Natural killer cell (primary cell): ENCODE measurements at regions not wholly inside any gene's neighbourhood (a gene's known extent, or its start where the extent isn't known, plus 50 kb on each side); places are given as distances from the start of the nearest gene placed in this dataset.

Source experiments
- ATAC-seq, 3 donors: fragments of 150-1000 bp in 2 of 3; fragments of 200-7000 bp in 1 of 3; cut with Tn5 transposase; 1 replicate in 1 of 3; 2 replicates in 2 of 3; pipeline ENCODE4 v1.10.0; 2021; ENCODE audit warnings: mild to moderate bottlenecking in 2 of 3, moderate library complexity in 2 of 3
- DNase-seq, 2 donors: peaks; one replicate each; pipeline versions ENCODE4 v3.0.0 to v3.0.0-alpha.2; 2013 to 2021; ENCODE audit warnings: mixed read lengths in 1 of 2
- H3K27ac ChIP-seq: one replicate; pipeline ENCODE4 v1.5.1; 2013; ENCODE audit warnings: mild to moderate bottlenecking, low read length
- H3K27me3 ChIP-seq: one replicate; pipeline ENCODE4 v1.6.1; 2013; ENCODE audit warnings: low read length; ENCODE audit not compliant: control insufficient read depth, insufficient read depth
- H3K36me3 ChIP-seq: one replicate; pipeline ENCODE4 v1.6.1; 2013; ENCODE audit warnings: low read length; ENCODE audit not compliant: control insufficient read depth, insufficient read depth
- H3K4me1 ChIP-seq: one replicate; pipeline ENCODE4 v1.6.1; 2013; ENCODE audit warnings: low read length; ENCODE audit not compliant: control insufficient read depth, insufficient read depth
- H3K4me3 ChIP-seq: one replicate; pipeline ENCODE4 v1.5.1; 2013; ENCODE audit warnings: low read length
- H3K9me3 ChIP-seq: one replicate; pipeline ENCODE4 v1.6.1; 2013; ENCODE audit warnings: low read length; ENCODE audit not compliant: control insufficient read depth, insufficient read depth
- H3K27ac Mint-ChIP-seq, 2 donors: one replicate each; pipeline ENCODE4 v1.8.0; 2022; ENCODE audit warnings: mild to moderate bottlenecking in 2 of 2, mixed read lengths in 2 of 2, moderate library complexity in 1 of 2
- H3K27me3 Mint-ChIP-seq, 2 donors: one replicate each; pipeline ENCODE4 v1.8.0; 2022; ENCODE audit warnings: low read depth in 2 of 2, mixed read lengths in 2 of 2
- H3K36me3 Mint-ChIP-seq: one replicate; pipeline ENCODE4 v1.8.0; 2022; ENCODE audit warnings: mixed read lengths
- H3K4me1 Mint-ChIP-seq, 2 donors: one replicate each; pipeline ENCODE4 v1.8.0; 2022; ENCODE audit warnings: mixed read lengths in 2 of 2
- H3K4me3 Mint-ChIP-seq: one replicate; pipeline ENCODE4 v1.8.0; 2022; ENCODE audit warnings: mild to moderate bottlenecking, moderate library complexity, mixed read lengths
- H3K9me3 Mint-ChIP-seq, 2 donors: one replicate each; pipeline ENCODE4 v1.8.0; 2022; ENCODE audit warnings: mixed read lengths in 2 of 2
- CTCF ChIP-seq: fragments of 200-600 bp; IDR thresholded peaks from one replicate; pipeline ENCODE4 v1.8.0; 2022; ENCODE audit warnings: antibody characterized with exemption
- WGBS: methylation state at CpG from one replicate; pipeline ENCODE4 v1.1.7; 2013; ENCODE audit warnings: missing lambda C conversion rate; ENCODE audit not compliant: insufficient coverage; 5-methylcytosine and 5-hydroxymethylcytosine counted together
- intact Hi-C: fragments of 100-400 bp; cut with micrococcal nuclease; formaldehyde crosslinking; loops from one replicate; pipeline ENCODE4 v1.14.2; 2022

- H3K27ac Mint-ChIP-seq: no peak overlapping the region
- WGBS: 61% methylated on average over 6 of the region's 6 CpGs
- ATAC-seq: no peak
- no peak for TF ChIP-seq CTCF
- Histone ChIP-seq H3K9me3 (no peaks in the 10 kb centered on the region), H3K4me1 (peaks cover 9% of the 10 kb centered on the region), H3K27ac (no peak overlapping the region), H3K36me3 (no peaks in the 10 kb centered on the region), H3K27me3 (no peaks in the 10 kb centered on the region), H3K4me3 (no peak overlapping the region)
- DNase-seq: no peak
- H3K36me3 Mint-ChIP-seq: no peaks in the 10 kb centered on the region
- H3K4me3 Mint-ChIP-seq: no peak overlapping the region
- peaks cover 12 to 17% of the 10 kb centered on the region in 2 donors for H3K4me1 Mint-ChIP-seq
- intact Hi-C loops: loop anchor here (5.0 kb wide), 1 partner anchor 293 kb away; no protein-coding TSS in a partner anchor
- peaks cover 7 to 10% of the 10 kb centered on the region in 2 donors for H3K27me3 Mint-ChIP-seq
- H3K9me3 Mint-ChIP-seq: no peaks in the 10 kb centered on the region
These were observed 68.5 kb upstream of the ARMC2 start for GRCh38 chr6:108779536-108780275.

- Mint-ChIP-seq H3K9me3 (no peaks in the 10 kb centered on the region), H3K4me3 (no peak overlapping the region), H3K27ac (no peak overlapping the region), H3K36me3 (no peaks in the 10 kb centered on the region), H3K4me1 (peaks cover 12 to 17% of the 10 kb centered on the region in 2 donors), H3K27me3 (peaks cover 8 to 10% of the 10 kb centered on the region in 2 donors)
- Histone ChIP-seq H3K27ac (no peak overlapping the region), H3K36me3 (no peaks in the 10 kb centered on the region), H3K9me3 (no peaks in the 10 kb centered on the region), H3K27me3 (no peaks in the 10 kb centered on the region), H3K4me1 (peaks cover 9% of the 10 kb centered on the region), H3K4me3 (no peak overlapping the region)
- intact Hi-C loops: loop anchor here (5.0 kb wide), 1 partner anchor 292 kb away; no protein-coding TSS in a partner anchor
- TF ChIP-seq CTCF: no peak
- DNase-seq (no peak), ATAC-seq (no peak)
- WGBS: 94% methylated on average over 6 of the region's 6 CpGs
These were observed 67.4 kb upstream of the ARMC2 start for GRCh38 chr6:108780784-108781183.

- peaks cover 9% of the 10 kb centered on the region for H3K4me1 ChIP-seq
- WGBS: 87% methylated on average over 13 of the region's 13 CpGs
- Mint-ChIP-seq H3K36me3 (no peaks in the 10 kb centered on the region), H3K27me3 (peaks cover 8 to 10% of the 10 kb centered on the region in 2 donors), H3K4me3 (peak overlapping the region; percentile 86), H3K4me1 (peaks cover 12 to 17% of the 10 kb centered on the region in 2 donors), H3K9me3 (no peaks in the 10 kb centered on the region), H3K27ac (peak overlapping the region in 1 of 2 donors; percentile 63)
- no peak for TF ChIP-seq CTCF
- peak in 1 of 2 donors; percentile 32 for DNase-seq
- no peak for ATAC-seq
- H3K27ac ChIP-seq: no peak overlapping the region
- H3K4me3 ChIP-seq: no peak overlapping the region
- no peaks in the 10 kb centered on the region for H3K27me3 ChIP-seq
- intact Hi-C loops: loop anchor here (1.0 to 5.0 kb wide), 2 partner anchors 239 to 291 kb away; no protein-coding TSS in a partner anchor
- no peaks in the 10 kb centered on the region for H3K9me3 ChIP-seq
- no peaks in the 10 kb centered on the region for H3K36me3 ChIP-seq
These were observed 66.7 kb upstream of the ARMC2 start for GRCh38 chr6:108781419-108782100.
